ENCODE measurements at regions not wholly inside any gene's neighbourhood (a gene's known extent, or its start where the extent isn't known, plus 50 kb on each side); places are given as distances from the start of the nearest gene placed in this dataset.
"Not testable (repeated sequence)": the region's sequence is repeated elsewhere in the genome, so short reads cannot be mapped to it uniquely, and the experiment has no call there.

- Histone ChIP-seq H3K4me1 (no peaks in the 10 kb centered on the region), H3K36me3 (no peaks in the 10 kb centered on the region), H3K4me3 (no peak overlapping the region), H3K9me3 (replicated peaks) (peaks cover 24% of the 10 kb centered on the region), H3K27me3 (ENCODE audit: low read depth) (no peaks in the 10 kb centered on the region), H3K27ac (replicated peaks) (no peak overlapping the region)
- no peak for DNase-seq
- TF ChIP-seq CTCF (IDR thresholded peaks at IDR 0.05; ENCODE audit: borderline replicate concordance), result no peak
- intact Hi-C loops (cut with micrococcal nuclease), result no loop called here
Observed at GRCh38 chr11:23644443-23644842, 784.2 kb upstream of the CCDC179 start.

GRCh38 chr11:23652336-23652735, 792.1 kb upstream of the CCDC179 start:
- H3K27ac ChIP-seq (replicated peaks); DNase-seq; H3K27me3 ChIP-seq (ENCODE audit: low read depth); H3K4me3 ChIP-seq; intact Hi-C loops (cut with micrococcal nuclease); H3K36me3 ChIP-seq; H3K4me1 ChIP-seq: not testable (repeated sequence)
- H3K9me3 ChIP-seq (replicated peaks), result peaks cover 22% of the 10 kb centered on the region

GRCh38 chr11:23653071-23653675, 792.9 kb upstream of the CCDC179 start:
- no peak for TF ChIP-seq CTCF (IDR thresholded peaks at IDR 0.05; ENCODE audit: borderline replicate concordance)
- no peak overlapping the region for H3K4me3 ChIP-seq
- intact Hi-C loops (cut with micrococcal nuclease), result no loop called here
- no peak overlapping the region for H3K27ac ChIP-seq (replicated peaks)
- no peak for DNase-seq
- H3K9me3 ChIP-seq (replicated peaks), result peaks cover 15% of the 10 kb centered on the region
- no peaks in the 10 kb centered on the region for H3K36me3 ChIP-seq
- H3K27me3 ChIP-seq (ENCODE audit: low read depth), result no peaks in the 10 kb centered on the region
- H3K4me1 ChIP-seq, result no peaks in the 10 kb centered on the region

- H3K4me3 ChIP-seq, result no peak overlapping the region
- H3K9me3 ChIP-seq (replicated peaks), result peaks cover 5% of the 10 kb centered on the region
- H3K27me3 ChIP-seq (ENCODE audit: low read depth), result no peaks in the 10 kb centered on the region
- intact Hi-C loops (cut with micrococcal nuclease), result no loop called here
- TF ChIP-seq CTCF (IDR thresholded peaks at IDR 0.05; ENCODE audit: borderline replicate concordance), result no peak
- no peaks in the 10 kb centered on the region for H3K36me3 ChIP-seq
- no peak overlapping the region for H3K27ac ChIP-seq (replicated peaks)
- DNase-seq, result no peak
- no peaks in the 10 kb centered on the region for H3K4me1 ChIP-seq
Observed at GRCh38 chr11:23668324-23668723, 808.0 kb upstream of the CCDC179 start.

- Histone ChIP-seq H3K27ac (replicated peaks) (no peak overlapping the region), H3K4me1 (no peaks in the 10 kb centered on the region), H3K36me3 (no peaks in the 10 kb centered on the region), H3K9me3 (replicated peaks) (no peaks in the 10 kb centered on the region), H3K27me3 (ENCODE audit: low read depth) (no peaks in the 10 kb centered on the region), H3K4me3 (no peak overlapping the region)
- DNase-seq, result no peak
- no peak for TF ChIP-seq CTCF (IDR thresholded peaks at IDR 0.05; ENCODE audit: borderline replicate concordance)
- intact Hi-C loops (cut with micrococcal nuclease), result no loop called here
Observed at GRCh38 chr11:23673366-23673765, 813.1 kb upstream of the CCDC179 start.

- Histone ChIP-seq H3K4me1 (no peaks in the 10 kb centered on the region), H3K9me3 (replicated peaks) (no peaks in the 10 kb centered on the region), H3K27me3 (ENCODE audit: low read depth) (no peaks in the 10 kb centered on the region), H3K36me3 (no peaks in the 10 kb centered on the region), H3K4me3 (no peak overlapping the region), H3K27ac (replicated peaks) (no peak overlapping the region)
- no peak for DNase-seq
- TF ChIP-seq CTCF (IDR thresholded peaks at IDR 0.05; ENCODE audit: borderline replicate concordance), result no peak
- intact Hi-C loops (cut with micrococcal nuclease), result no loop called here
Observed at GRCh38 chr11:23674866-23675265, 814.6 kb upstream of the CCDC179 start.
